ENCODE measurements at regions not wholly inside any gene's neighbourhood (a gene's known extent, or its start where the extent isn't known, plus 50 kb on each side); places are given as distances from the start of the nearest gene placed in this dataset.

DNA sequence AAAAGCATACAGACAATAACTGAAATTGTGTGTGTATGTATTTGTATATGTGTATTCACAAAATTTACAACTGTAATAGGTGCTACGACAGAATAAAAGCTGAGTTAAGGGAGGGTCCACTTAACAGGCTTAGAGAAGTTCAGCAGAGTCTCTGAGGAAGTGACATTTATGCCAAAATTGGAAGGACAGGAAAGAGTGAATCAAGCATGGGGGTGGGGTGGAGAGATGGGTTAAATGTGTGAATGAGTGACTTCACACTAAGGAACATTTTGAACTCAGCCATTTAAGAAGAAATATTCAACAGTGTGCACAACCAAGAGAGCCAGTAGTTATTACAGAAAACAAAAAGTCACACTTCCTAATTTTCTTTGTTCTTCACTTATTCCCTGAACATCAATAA is 53.8 kb upstream of the RGS1 start (continued):
- TF ChIP-seq, protein P1, sequence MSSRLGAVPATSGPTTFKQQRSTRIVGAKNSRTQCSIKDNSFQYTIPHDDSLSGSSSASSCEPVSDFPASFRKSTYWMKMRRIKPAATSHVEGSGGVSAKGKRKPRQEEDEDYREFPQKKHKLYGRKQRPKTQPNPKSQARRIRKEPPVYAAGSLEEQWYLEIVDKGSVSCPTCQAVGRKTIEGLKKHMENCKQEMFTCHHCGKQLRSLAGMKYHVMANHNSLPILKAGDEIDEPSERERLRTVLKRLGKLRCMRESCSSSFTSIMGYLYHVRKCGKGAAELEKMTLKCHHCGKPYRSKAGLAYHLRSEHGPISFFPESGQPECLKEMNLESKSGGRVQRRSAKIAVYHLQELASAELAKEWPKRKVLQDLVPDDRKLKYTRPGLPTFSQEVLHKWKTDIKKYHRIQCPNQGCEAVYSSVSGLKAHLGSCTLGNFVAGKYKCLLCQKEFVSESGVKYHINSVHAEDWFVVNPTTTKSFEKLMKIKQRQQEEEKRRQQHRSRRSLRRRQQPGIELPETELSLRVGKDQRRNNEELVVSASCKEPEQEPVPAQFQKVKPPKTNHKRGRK (CRISPR knock-in tag; IDR thresholded peaks at IDR 0.05; ENCODE audit: borderline replicate concordance) = no peak
- TF ChIP-seq KAT7 (CRISPR knock-in tag; IDR thresholded peaks at IDR 0.05; ENCODE audit: borderline replicate concordance) (no peak), ZBTB21 (CRISPR knock-in tag; IDR thresholded peaks at IDR 0.05; ENCODE audit: borderline replicate concordance) (no peak)

DNA sequence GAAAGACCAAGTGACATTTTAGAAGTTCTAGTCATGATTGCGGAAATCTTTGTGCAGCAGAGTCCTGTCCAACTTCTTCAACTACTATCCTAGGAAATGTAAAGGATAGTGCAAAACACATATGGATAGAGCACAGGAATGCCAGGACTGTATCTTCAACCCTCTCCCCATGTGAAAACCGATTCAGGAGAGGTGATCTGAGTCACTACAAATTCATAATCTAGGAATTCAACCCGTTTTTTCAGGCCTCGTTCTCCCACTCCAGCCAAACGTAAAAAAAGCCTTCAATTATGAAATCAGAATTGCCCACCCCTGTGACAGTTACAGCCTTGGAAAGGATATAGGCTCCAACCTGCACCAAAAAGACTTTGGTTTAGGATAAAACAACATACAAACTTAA is 52.9 kb upstream of the RGS1 start:
- no peak overlapping the region for H3K27ac Mint-ChIP-seq
- no peaks in the 10 kb centered on the region for H3K36me3 Mint-ChIP-seq
- ATAC-seq (no peak), DNase-seq (ENCODE audit: low spot score) (no peak)
- H3K27me3 Mint-ChIP-seq (ENCODE audit: low read depth) = no peaks in the 10 kb centered on the region
- POLR2A ChIA-PET = no interaction called here
- no peaks in the 10 kb centered on the region for H3K9me3 Mint-ChIP-seq
- no peaks in the 10 kb centered on the region for H3K4me1 Mint-ChIP-seq
- H3K4me3 Mint-ChIP-seq = no peak overlapping the region
- CTCF ChIA-PET = no interaction called here
- no peak for TF ChIP-seq ATF2 (CRISPR knock-in tag; IDR thresholded peaks at IDR 0.05; ENCODE audit: borderline replicate concordance, low read depth)
- TF ChIP-seq ZBTB43 (CRISPR knock-in tag; IDR thresholded peaks at IDR 0.05) = no peak
- no peak for TF ChIP-seq ZNF425 (CRISPR knock-in tag; conservative IDR thresholded peaks at IDR 0.05)
- TF ChIP-seq, protein P2, sequence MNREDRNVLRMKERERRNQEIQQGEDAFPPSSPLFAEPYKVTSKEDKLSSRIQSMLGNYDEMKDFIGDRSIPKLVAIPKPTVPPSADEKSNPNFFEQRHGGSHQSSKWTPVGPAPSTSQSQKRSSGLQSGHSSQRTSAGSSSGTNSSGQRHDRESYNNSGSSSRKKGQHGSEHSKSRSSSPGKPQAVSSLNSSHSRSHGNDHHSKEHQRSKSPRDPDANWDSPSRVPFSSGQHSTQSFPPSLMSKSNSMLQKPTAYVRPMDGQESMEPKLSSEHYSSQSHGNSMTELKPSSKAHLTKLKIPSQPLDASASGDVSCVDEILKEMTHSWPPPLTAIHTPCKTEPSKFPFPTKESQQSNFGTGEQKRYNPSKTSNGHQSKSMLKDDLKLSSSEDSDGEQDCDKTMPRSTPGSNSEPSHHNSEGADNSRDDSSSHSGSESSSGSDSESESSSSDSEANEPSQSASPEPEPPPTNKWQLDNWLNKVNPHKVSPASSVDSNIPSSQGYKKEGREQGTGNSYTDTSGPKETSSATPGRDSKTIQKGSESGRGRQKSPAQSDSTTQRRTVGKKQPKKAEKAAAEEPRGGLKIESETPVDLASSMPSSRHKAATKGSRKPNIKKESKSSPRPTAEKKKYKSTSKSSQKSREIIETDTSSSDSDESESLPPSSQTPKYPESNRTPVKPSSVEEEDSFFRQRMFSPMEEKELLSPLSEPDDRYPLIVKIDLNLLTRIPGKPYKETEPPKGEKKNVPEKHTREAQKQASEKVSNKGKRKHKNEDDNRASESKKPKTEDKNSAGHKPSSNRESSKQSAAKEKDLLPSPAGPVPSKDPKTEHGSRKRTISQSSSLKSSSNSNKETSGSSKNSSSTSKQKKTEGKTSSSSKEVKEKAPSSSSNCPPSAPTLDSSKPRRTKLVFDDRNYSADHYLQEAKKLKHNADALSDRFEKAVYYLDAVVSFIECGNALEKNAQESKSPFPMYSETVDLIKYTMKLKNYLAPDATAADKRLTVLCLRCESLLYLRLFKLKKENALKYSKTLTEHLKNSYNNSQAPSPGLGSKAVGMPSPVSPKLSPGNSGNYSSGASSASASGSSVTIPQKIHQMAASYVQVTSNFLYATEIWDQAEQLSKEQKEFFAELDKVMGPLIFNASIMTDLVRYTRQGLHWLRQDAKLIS (CRISPR knock-in tag; IDR thresholded peaks at IDR 0.05; ENCODE audit: borderline replicate concordance) = no peak
- no peak for TF ChIP-seq JUN (CRISPR knock-in tag; IDR thresholded peaks at IDR 0.05)
- TF ChIP-seq, protein P3, sequence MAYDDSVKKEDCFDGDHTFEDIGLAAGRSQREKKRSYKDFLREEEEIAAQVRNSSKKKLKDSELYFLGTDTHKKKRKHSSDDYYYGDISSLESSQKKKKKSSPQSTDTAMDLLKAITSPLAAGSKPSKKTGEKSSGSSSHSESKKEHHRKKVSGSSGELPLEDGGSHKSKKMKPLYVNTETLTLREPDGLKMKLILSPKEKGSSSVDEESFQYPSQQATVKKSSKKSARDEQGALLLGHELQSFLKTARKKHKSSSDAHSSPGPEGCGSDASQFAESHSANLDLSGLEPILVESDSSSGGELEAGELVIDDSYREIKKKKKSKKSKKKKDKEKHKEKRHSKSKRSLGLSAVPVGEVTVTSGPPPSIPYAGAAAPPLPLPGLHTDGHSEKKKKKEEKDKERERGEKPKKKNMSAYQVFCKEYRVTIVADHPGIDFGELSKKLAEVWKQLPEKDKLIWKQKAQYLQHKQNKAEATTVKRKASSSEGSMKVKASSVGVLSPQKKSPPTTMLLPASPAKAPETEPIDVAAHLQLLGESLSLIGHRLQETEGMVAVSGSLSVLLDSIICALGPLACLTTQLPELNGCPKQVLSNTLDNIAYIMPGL (CRISPR knock-in tag; IDR thresholded peaks at IDR 0.05) = no peak
- no peak for TF ChIP-seq CTCF (IDR thresholded peaks at IDR 0.05)
- TF ChIP-seq ZNF138 (CRISPR knock-in tag; conservative IDR thresholded peaks at IDR 0.05) = no peak
- TF ChIP-seq KAT7 (CRISPR knock-in tag; IDR thresholded peaks at IDR 0.05; ENCODE audit: borderline replicate concordance) = no peak
- no peak for TF ChIP-seq CBFB (CRISPR knock-in tag; IDR thresholded peaks at IDR 0.05; ENCODE audit: low read depth)
- TF ChIP-seq TP53 (CRISPR knock-in tag; IDR thresholded peaks at IDR 0.05) = no peak
- no peak for TF ChIP-seq ZNF263 (CRISPR knock-in tag; IDR thresholded peaks at IDR 0.05; ENCODE audit: low read depth)
- no peak for TF ChIP-seq HMGA2 (CRISPR knock-in tag; IDR thresholded peaks at IDR 0.05)
- no peak for TF ChIP-seq ZNF423 (CRISPR knock-in tag; IDR thresholded peaks at IDR 0.05)
- TF ChIP-seq, protein P4, sequence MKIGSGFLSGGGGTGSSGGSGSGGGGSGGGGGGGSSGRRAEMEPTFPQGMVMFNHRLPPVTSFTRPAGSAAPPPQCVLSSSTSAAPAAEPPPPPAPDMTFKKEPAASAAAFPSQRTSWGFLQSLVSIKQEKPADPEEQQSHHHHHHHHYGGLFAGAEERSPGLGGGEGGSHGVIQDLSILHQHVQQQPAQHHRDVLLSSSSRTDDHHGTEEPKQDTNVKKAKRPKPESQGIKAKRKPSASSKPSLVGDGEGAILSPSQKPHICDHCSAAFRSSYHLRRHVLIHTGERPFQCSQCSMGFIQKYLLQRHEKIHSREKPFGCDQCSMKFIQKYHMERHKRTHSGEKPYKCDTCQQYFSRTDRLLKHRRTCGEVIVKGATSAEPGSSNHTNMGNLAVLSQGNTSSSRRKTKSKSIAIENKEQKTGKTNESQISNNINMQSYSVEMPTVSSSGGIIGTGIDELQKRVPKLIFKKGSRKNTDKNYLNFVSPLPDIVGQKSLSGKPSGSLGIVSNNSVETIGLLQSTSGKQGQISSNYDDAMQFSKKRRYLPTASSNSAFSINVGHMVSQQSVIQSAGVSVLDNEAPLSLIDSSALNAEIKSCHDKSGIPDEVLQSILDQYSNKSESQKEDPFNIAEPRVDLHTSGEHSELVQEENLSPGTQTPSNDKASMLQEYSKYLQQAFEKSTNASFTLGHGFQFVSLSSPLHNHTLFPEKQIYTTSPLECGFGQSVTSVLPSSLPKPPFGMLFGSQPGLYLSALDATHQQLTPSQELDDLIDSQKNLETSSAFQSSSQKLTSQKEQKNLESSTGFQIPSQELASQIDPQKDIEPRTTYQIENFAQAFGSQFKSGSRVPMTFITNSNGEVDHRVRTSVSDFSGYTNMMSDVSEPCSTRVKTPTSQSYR (CRISPR knock-in tag; IDR thresholded peaks at IDR 0.05) = no peak
- TF ChIP-seq, protein P5, sequence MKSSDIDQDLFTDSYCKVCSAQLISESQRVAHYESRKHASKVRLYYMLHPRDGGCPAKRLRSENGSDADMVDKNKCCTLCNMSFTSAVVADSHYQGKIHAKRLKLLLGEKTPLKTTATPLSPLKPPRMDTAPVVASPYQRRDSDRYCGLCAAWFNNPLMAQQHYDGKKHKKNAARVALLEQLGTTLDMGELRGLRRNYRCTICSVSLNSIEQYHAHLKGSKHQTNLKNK (CRISPR knock-in tag; IDR thresholded peaks at IDR 0.05) = no peak

Data from WTC11 (cell line).